Osteoblast (primary cell): ENCODE measurements at regions not wholly inside any gene's neighbourhood (a gene's known extent, or its start where the extent isn't known, plus 50 kb on each side); places are given as distances from the start of the nearest gene placed in this dataset.

Source experiments
- DNase-seq: peaks from one replicate; pipeline ENCODE4 v3.0.0; 2011; ENCODE audit warnings: low spot score, mixed read lengths; ENCODE audit not compliant: insufficient read length; ENCODE audit errors: missing footprints
- H2AFZ ChIP-seq: 2 replicates; pipeline ENCODE4 v1.6.0; 2011; ENCODE audit warnings: mild to moderate bottlenecking, low read length
- H3K27ac ChIP-seq: 2 replicates; pipeline ENCODE4 v1.5.1; 2011; ENCODE audit warnings: mild to moderate bottlenecking, low read depth, low read length, moderate library complexity
- H3K27me3 ChIP-seq: 2 replicates; pipeline ENCODE4 v1.6.0; 2012; ENCODE audit warnings: mild to moderate bottlenecking, control low read depth, inconsistent platforms, low read length, moderate library complexity; ENCODE audit not compliant: insufficient read depth
- H3K36me3 ChIP-seq: 2 replicates; pipeline ENCODE4 v1.5.1; 2011; ENCODE audit warnings: mild to moderate bottlenecking, low read length, control low read depth, moderate library complexity; ENCODE audit not compliant: insufficient read depth
- H3K4me1 ChIP-seq: 2 replicates; pipeline ENCODE4 v1.5.1; 2011; ENCODE audit warnings: mild to moderate bottlenecking, low read length, control low read depth, moderate library complexity; ENCODE audit not compliant: insufficient read depth
- H3K4me2 ChIP-seq: 2 replicates; pipeline ENCODE4 v1.6.0; 2011; ENCODE audit warnings: mild to moderate bottlenecking, low read length; ENCODE audit not compliant: insufficient read depth
- H3K4me3 ChIP-seq: fragments of 200-600 bp; sonication (generic); 3 replicates; pipeline ENCODE4 v1.5.1; 2012; ENCODE audit warnings: mild to moderate bottlenecking, low read length, inconsistent platforms; ENCODE audit not compliant: insufficient read depth
- H3K79me2 ChIP-seq: 2 replicates; pipeline ENCODE4 v1.6.0; 2012; ENCODE audit warnings: mild to moderate bottlenecking, low read length, control low read depth, inconsistent platforms; ENCODE audit not compliant: insufficient read depth
- H3K9me3 ChIP-seq: 2 replicates; pipeline ENCODE4 v1.5.1; 2011; ENCODE audit warnings: low read depth, low read length, control low read depth
- H4K20me1 ChIP-seq: 2 replicates; pipeline ENCODE4 v1.6.0; 2012; ENCODE audit warnings: mild to moderate bottlenecking, low read length, control low read depth; ENCODE audit not compliant: insufficient read depth
- CTCF ChIP-seq: IDR thresholded peaks from 2 replicates; pipeline ENCODE4 v1.5.1; 2011; ENCODE audit warnings: mild to moderate bottlenecking, low read depth, low read length, moderate library complexity; ENCODE audit errors: extremely low read depth

- no peak for DNase-seq
- H3K27ac ChIP-seq = peak overlapping the region; percentile 54
Observed at GRCh38 chr4:137678796-137679195, 146.5 kb upstream of the PCDH18 start.

GRCh38 chr4:137677863-137678262 is 145.6 kb upstream of the PCDH18 start:
- Histone ChIP-seq H3K4me2 (no peak overlapping the region), H3K4me1 (peaks cover 28% of the 10 kb centered on the region), H3K27me3 (no peaks in the 10 kb centered on the region), H3K4me3 (no peak overlapping the region), H2AFZ (no peak overlapping the region), H3K9me3 (no peaks in the 10 kb centered on the region), H3K79me2 (no peaks in the 10 kb centered on the region), H3K27ac (peak overlapping the region; percentile 54), H4K20me1 (no peaks in the 10 kb centered on the region), H3K36me3 (no peaks in the 10 kb centered on the region)
- DNase-seq = no peak
- no peak for TF ChIP-seq CTCF

More at GRCh38 chr4:137678796-137679195, 146.5 kb upstream of the PCDH18 start:
- no peak overlapping the region for H3K4me2 ChIP-seq
- H3K9me3 ChIP-seq = no peaks in the 10 kb centered on the region
- H4K20me1 ChIP-seq = no peaks in the 10 kb centered on the region
- H2AFZ ChIP-seq = no peak overlapping the region
- H3K27me3 ChIP-seq = no peaks in the 10 kb centered on the region
- no peak overlapping the region for H3K4me3 ChIP-seq
- H3K4me1 ChIP-seq = peaks cover 22% of the 10 kb centered on the region
- H3K36me3 ChIP-seq = no peaks in the 10 kb centered on the region
- H3K79me2 ChIP-seq = no peaks in the 10 kb centered on the region
- no peak for TF ChIP-seq CTCF

GRCh38 chr4:137676357-137676998 is 144.2 kb upstream of the PCDH18 start:
- H3K79me2 ChIP-seq = no peaks in the 10 kb centered on the region
- H2AFZ ChIP-seq = no peak overlapping the region
- DNase-seq = no peak
- no peaks in the 10 kb centered on the region for H4K20me1 ChIP-seq
- no peaks in the 10 kb centered on the region for H3K27me3 ChIP-seq
- peaks cover 28% of the 10 kb centered on the region for H3K4me1 ChIP-seq
- no peak for TF ChIP-seq CTCF
- no peak overlapping the region for H3K4me2 ChIP-seq
- no peaks in the 10 kb centered on the region for H3K9me3 ChIP-seq
- no peak overlapping the region for H3K27ac ChIP-seq
- no peaks in the 10 kb centered on the region for H3K36me3 ChIP-seq
- H3K4me3 ChIP-seq = no peak overlapping the region

- H3K79me2 ChIP-seq = no peaks in the 10 kb centered on the region
- H3K4me1 ChIP-seq = peaks cover 28% of the 10 kb centered on the region
- peak overlapping the region; percentile 18 for H2AFZ ChIP-seq
- no peaks in the 10 kb centered on the region for H3K36me3 ChIP-seq
- no peaks in the 10 kb centered on the region for H3K9me3 ChIP-seq
- no peak for DNase-seq
- H3K4me2 ChIP-seq = no peak overlapping the region
- H3K27ac ChIP-seq = no peak overlapping the region
- no peaks in the 10 kb centered on the region for H4K20me1 ChIP-seq
- no peak overlapping the region for H3K4me3 ChIP-seq
- no peak for TF ChIP-seq CTCF
- no peaks in the 10 kb centered on the region for H3K27me3 ChIP-seq
Observed at GRCh38 chr4:137674066-137674465, 141.8 kb upstream of the PCDH18 start.
